ENCODE measurements at regions not wholly inside any gene's neighbourhood (a gene's known extent, or its start where the extent isn't known, plus 50 kb on each side); places are given as distances from the start of the nearest gene placed in this dataset.

- 90 to 91% methylated on average over 4 of the region's 4 CpGs for WGBS, 2 donors
- peaks cover 2% of the 10 kb centered on the region for H3K9me3 ChIP-seq (ENCODE audit: control insufficient read depth, low read length)
- DNase-seq (no peak), ATAC-seq (ENCODE audit: low FRiP score) (no peak)
- no peaks in the 10 kb centered on the region for H3K4me1 ChIP-seq (ENCODE audit: control insufficient read depth in 1 of 2, insufficient read depth in 2 of 2, low read length in 2 of 2)
- no peak overlapping the region for H3K27ac ChIP-seq (ENCODE audit: low read depth in 1 of 2, low read length in 2 of 2)
- no peaks in the 10 kb centered on the region for H3K27me3 ChIP-seq (ENCODE audit: control insufficient read depth in 1 of 2, insufficient read depth in 2 of 2, low read length in 1 of 2)
- no peak overlapping the region for H3K4me3 ChIP-seq (ENCODE audit: low read length in 2 of 2)
- no peaks in the 10 kb centered on the region for H3K36me3 ChIP-seq (ENCODE audit: control insufficient read depth in 1 of 2, insufficient read depth in 2 of 2, low read length in 1 of 2)
- intact Hi-C loops (cut with DNase I): no loop called here
These were observed 159.5 kb upstream of the LPP start for GRCh38 chr3:187994221-187995042.

GRCh38 chr3:187995043-187995400 is 158.9 kb upstream of the LPP start:
- intact Hi-C loops (cut with DNase I): no loop called here
- DNase-seq: no peak

GRCh38 chr3:187995667-187996066 is 158.3 kb upstream of the LPP start:
- intact Hi-C loops (cut with DNase I): no loop called here
- DNase-seq (no peak), ATAC-seq (ENCODE audit: low FRiP score) (no peak)
- Histone ChIP-seq H3K27me3 (ENCODE audit: control insufficient read depth in 1 of 2, insufficient read depth in 2 of 2, low read length in 1 of 2) (peaks cover 0 to 2% of the 10 kb centered on the region in 2 donors), H3K36me3 (ENCODE audit: control insufficient read depth in 1 of 2, insufficient read depth in 2 of 2, low read length in 1 of 2) (no peaks in the 10 kb centered on the region), H3K9me3 (ENCODE audit: control insufficient read depth, low read length) (peaks cover 2% of the 10 kb centered on the region), H3K27ac (ENCODE audit: low read depth in 1 of 2, low read length in 2 of 2) (no peak overlapping the region), H3K4me3 (ENCODE audit: low read length in 2 of 2) (no peak overlapping the region), H3K4me1 (ENCODE audit: control insufficient read depth in 1 of 2, insufficient read depth in 2 of 2, low read length in 2 of 2) (peaks cover 0 to 2% of the 10 kb centered on the region in 2 donors)

More at GRCh38 chr3:187995043-187995400, 158.9 kb upstream of the LPP start:
- Histone ChIP-seq H3K27ac (ENCODE audit: low read depth in 1 of 2, low read length in 2 of 2) (no peak overlapping the region), H3K36me3 (ENCODE audit: control insufficient read depth in 1 of 2, insufficient read depth in 2 of 2, low read length in 1 of 2) (no peaks in the 10 kb centered on the region), H3K4me1 (ENCODE audit: control insufficient read depth in 1 of 2, insufficient read depth in 2 of 2, low read length in 2 of 2) (no peaks in the 10 kb centered on the region), H3K4me3 (ENCODE audit: low read length in 2 of 2) (no peak overlapping the region), H3K27me3 (ENCODE audit: control insufficient read depth in 1 of 2, insufficient read depth in 2 of 2, low read length in 1 of 2) (no peaks in the 10 kb centered on the region), H3K9me3 (ENCODE audit: control insufficient read depth, low read length) (peaks cover 2% of the 10 kb centered on the region)
- no peak for ATAC-seq (ENCODE audit: low FRiP score)

- Histone ChIP-seq H3K4me1 (ENCODE audit: control insufficient read depth in 1 of 2, insufficient read depth in 2 of 2, low read length in 2 of 2) (peaks cover 0 to 2% of the 10 kb centered on the region in 2 donors), H3K27ac (ENCODE audit: low read depth in 1 of 2, low read length in 2 of 2) (no peak overlapping the region), H3K9me3 (ENCODE audit: control insufficient read depth, low read length) (peaks cover 2% of the 10 kb centered on the region), H3K27me3 (ENCODE audit: control insufficient read depth in 1 of 2, insufficient read depth in 2 of 2, low read length in 1 of 2) (peaks cover 0 to 2% of the 10 kb centered on the region in 2 donors), H3K4me3 (ENCODE audit: low read length in 2 of 2) (no peak overlapping the region), H3K36me3 (ENCODE audit: control insufficient read depth in 1 of 2, insufficient read depth in 2 of 2, low read length in 1 of 2) (no peaks in the 10 kb centered on the region)
- intact Hi-C loops (cut with DNase I): no loop called here
- no peak for DNase-seq
- no peak for ATAC-seq (ENCODE audit: low FRiP score)
- WGBS, 2 donors: 92 to 99% methylated on average over 2 of the region's 2 CpGs
These were observed 157.3 kb upstream of the LPP start for GRCh38 chr3:187996609-187997008.

DNA sequence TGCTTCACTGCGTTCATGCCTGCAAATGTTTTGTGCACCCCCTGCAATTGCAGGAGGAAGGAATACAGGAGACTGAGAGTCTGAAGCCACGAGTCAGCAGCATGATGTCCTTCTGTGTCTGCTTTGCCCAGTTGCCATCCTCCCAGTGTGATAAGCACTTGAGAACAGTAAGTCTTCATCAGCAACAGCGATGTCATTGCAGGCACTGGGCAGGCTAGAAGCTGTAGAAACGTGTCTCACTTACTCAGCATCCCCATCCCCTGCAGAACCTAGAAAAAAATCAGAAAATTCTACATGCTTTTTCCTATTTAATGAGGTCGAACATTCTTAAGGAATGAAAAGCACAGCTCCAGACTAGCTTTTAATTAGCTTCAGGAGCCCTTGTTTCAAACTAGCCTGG is 156.5 kb upstream of the LPP start:
- H3K4me1 ChIP-seq (ENCODE audit: control insufficient read depth in 1 of 2, insufficient read depth in 2 of 2, low read length in 2 of 2): peaks cover 0 to 2% of the 10 kb centered on the region in 2 donors
- ATAC-seq (ENCODE audit: low FRiP score) (no peak), DNase-seq (no peak)
- 85 to 86% methylated on average over 5 of the region's 5 CpGs for WGBS, 2 donors
- H3K27ac ChIP-seq (ENCODE audit: low read depth in 1 of 2, low read length in 2 of 2): no peak overlapping the region
- H3K36me3 ChIP-seq (ENCODE audit: control insufficient read depth in 1 of 2, insufficient read depth in 2 of 2, low read length in 1 of 2): no peaks in the 10 kb centered on the region
- intact Hi-C loops (cut with DNase I): no loop called here
- no peak overlapping the region for H3K4me3 ChIP-seq (ENCODE audit: low read length in 2 of 2)
- H3K27me3 ChIP-seq (ENCODE audit: control insufficient read depth in 1 of 2, insufficient read depth in 2 of 2, low read length in 1 of 2): peaks cover 0 to 2% of the 10 kb centered on the region in 2 donors
- H3K9me3 ChIP-seq (ENCODE audit: control insufficient read depth, low read length): peaks cover 2% of the 10 kb centered on the region

DNA sequence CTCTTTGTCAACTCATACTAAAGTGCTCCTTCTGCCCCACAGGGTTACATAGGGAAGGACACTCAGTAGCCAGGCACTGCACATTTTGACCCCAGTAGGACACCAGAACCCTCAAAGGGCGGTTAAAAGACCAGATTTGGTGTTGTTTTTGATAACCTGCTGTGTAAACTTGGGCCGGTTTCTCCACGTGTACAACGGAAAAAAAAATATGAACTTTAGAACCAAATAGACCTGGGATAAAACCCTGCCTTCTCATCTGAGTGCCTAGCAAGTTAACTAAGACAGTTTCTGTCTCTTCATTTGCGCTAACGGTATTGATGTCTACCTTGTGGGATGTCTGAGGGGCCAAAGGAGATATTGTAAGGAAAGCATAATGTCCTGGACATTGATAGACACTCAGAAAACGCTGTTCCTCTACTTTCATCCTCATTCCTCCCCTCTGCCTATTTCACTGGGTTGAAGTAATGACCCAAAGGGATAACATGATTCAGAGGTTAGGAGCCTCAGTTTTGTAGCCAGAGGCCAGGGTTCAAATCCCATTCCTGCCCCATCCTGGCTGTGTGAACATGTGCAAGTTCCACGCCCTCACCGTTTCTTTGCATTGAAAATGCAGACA is 155.9 kb upstream of the LPP start:
- H3K27ac ChIP-seq (ENCODE audit: low read depth in 1 of 2, low read length in 2 of 2): no peak overlapping the region
- ATAC-seq (ENCODE audit: low FRiP score) (no peak), DNase-seq (no peak)
- peaks cover 0 to 2% of the 10 kb centered on the region in 2 donors for H3K4me1 ChIP-seq (ENCODE audit: control insufficient read depth in 1 of 2, insufficient read depth in 2 of 2, low read length in 2 of 2)
- WGBS, 2 donors: 90 to 91% methylated on average over 9 of the region's 9 CpGs
- intact Hi-C loops (cut with DNase I): no loop called here
- no peaks in the 10 kb centered on the region for H3K36me3 ChIP-seq (ENCODE audit: control insufficient read depth in 1 of 2, insufficient read depth in 2 of 2, low read length in 1 of 2)
- H3K27me3 ChIP-seq (ENCODE audit: control insufficient read depth in 1 of 2, insufficient read depth in 2 of 2, low read length in 1 of 2): peaks cover 0 to 2% of the 10 kb centered on the region in 2 donors
- H3K4me3 ChIP-seq (ENCODE audit: low read length in 2 of 2): no peak overlapping the region
- peaks cover 2% of the 10 kb centered on the region for H3K9me3 ChIP-seq (ENCODE audit: control insufficient read depth, low read length)

DNA sequence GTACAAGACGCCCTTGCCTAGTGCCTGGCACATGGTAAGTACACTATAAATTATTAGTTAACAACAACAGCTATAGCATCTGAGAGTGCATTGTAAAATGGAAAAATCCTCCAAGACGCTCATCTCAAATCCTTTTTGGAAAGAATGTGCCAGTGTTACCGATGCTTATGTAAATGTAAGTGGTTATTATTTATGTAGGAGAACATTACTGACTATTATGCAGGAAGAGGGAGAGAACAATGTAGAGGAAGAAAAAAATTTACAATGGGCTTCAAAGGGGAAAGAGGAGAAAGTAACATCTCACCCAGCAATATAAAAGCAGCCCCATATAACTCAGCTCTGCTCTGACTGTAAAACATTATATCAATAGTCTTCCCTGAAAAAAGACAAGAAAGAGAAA is 155.3 kb upstream of the LPP start:
- WGBS, 2 donors: 93 to 94% methylated on average over 3 of the region's 3 CpGs
- Histone ChIP-seq H3K27me3 (ENCODE audit: control insufficient read depth in 1 of 2, insufficient read depth in 2 of 2, low read length in 1 of 2) (peaks cover 0 to 2% of the 10 kb centered on the region in 2 donors), H3K4me1 (ENCODE audit: control insufficient read depth in 1 of 2, insufficient read depth in 2 of 2, low read length in 2 of 2) (peaks cover 0 to 2% of the 10 kb centered on the region in 2 donors), H3K9me3 (ENCODE audit: control insufficient read depth, low read length) (peaks cover 2% of the 10 kb centered on the region), H3K4me3 (ENCODE audit: low read length in 2 of 2) (no peak overlapping the region), H3K36me3 (ENCODE audit: control insufficient read depth in 1 of 2, insufficient read depth in 2 of 2, low read length in 1 of 2) (no peaks in the 10 kb centered on the region), H3K27ac (ENCODE audit: low read depth in 1 of 2, low read length in 2 of 2) (no peak overlapping the region)
- DNase-seq: no peak
- ATAC-seq (ENCODE audit: low FRiP score): no peak
- intact Hi-C loops (cut with DNase I): no loop called here

- intact Hi-C loops (cut with DNase I): no loop called here
- Histone ChIP-seq H3K4me1 (ENCODE audit: control insufficient read depth in 1 of 2, insufficient read depth in 2 of 2, low read length in 2 of 2) (peaks cover 0 to 2% of the 10 kb centered on the region in 2 donors), H3K27ac (ENCODE audit: low read depth in 1 of 2, low read length in 2 of 2) (no peak overlapping the region), H3K4me3 (ENCODE audit: low read length in 2 of 2) (no peak overlapping the region), H3K36me3 (ENCODE audit: control insufficient read depth in 1 of 2, insufficient read depth in 2 of 2, low read length in 1 of 2) (no peaks in the 10 kb centered on the region), H3K27me3 (ENCODE audit: control insufficient read depth in 1 of 2, insufficient read depth in 2 of 2, low read length in 1 of 2) (peaks cover 0 to 2% of the 10 kb centered on the region in 2 donors), H3K9me3 (ENCODE audit: control insufficient read depth, low read length) (peaks cover 2% of the 10 kb centered on the region)
- 90 to 91% methylated on average over 4 of the region's 4 CpGs for WGBS, 2 donors
- DNase-seq (no peak), ATAC-seq (ENCODE audit: low FRiP score) (no peak)
These were observed 154.1 kb upstream of the LPP start for GRCh38 chr3:187999821-188000220.

DNA sequence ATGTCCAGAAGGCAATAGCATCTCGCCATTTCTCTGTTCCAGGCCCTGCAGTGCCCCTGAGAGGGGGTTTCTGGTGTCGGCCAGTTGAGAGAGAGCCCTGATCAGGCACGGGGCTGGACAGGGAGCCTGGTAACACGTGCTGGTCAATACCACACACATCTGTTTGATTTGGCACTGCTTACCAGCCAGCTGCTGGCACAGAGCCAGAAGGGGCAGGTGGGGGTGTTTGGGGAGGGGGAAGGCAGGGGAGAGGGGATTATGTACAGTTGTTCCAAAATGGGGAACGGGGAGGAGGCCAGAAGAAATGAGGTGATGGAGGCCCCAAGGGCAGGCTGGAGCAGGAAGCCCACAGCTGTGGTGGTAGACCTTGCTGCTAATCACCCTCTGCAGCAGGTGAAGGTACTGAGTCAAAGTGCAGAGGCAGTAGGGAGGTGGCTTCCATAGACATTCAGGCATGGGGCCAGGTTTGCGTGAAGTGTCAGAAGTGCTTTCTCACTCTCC is 153.5 kb upstream of the LPP start:
- Histone ChIP-seq H3K27me3 (ENCODE audit: control insufficient read depth in 1 of 2, insufficient read depth in 2 of 2, low read length in 1 of 2) (peaks cover 0 to 2% of the 10 kb centered on the region in 2 donors), H3K36me3 (ENCODE audit: control insufficient read depth in 1 of 2, insufficient read depth in 2 of 2, low read length in 1 of 2) (no peaks in the 10 kb centered on the region), H3K4me1 (ENCODE audit: control insufficient read depth in 1 of 2, insufficient read depth in 2 of 2, low read length in 2 of 2) (peaks cover 0 to 2% of the 10 kb centered on the region in 2 donors), H3K4me3 (ENCODE audit: low read length in 2 of 2) (no peak overlapping the region), H3K27ac (ENCODE audit: low read depth in 1 of 2, low read length in 2 of 2) (no peak overlapping the region), H3K9me3 (ENCODE audit: control insufficient read depth, low read length) (peaks cover 2% of the 10 kb centered on the region)
- intact Hi-C loops (cut with DNase I): no loop called here
- DNase-seq (no peak), ATAC-seq (ENCODE audit: low FRiP score) (no peak)
- whole genome bisulfite sequencing, 2 donors: 43 to 51% methylated on average over 6 of the region's 6 CpGs

Data from aorta (tissue), 5 donors.